Stimulated activated naive CD4-positive, alpha-beta T cell (primary cell): ENCODE measurements at regions not wholly inside any gene's neighbourhood (a gene's known extent, or its start where the extent isn't known, plus 50 kb on each side); places are given as distances from the start of the nearest gene placed in this dataset.

Source experiments
- DNase-seq, 6 experiments: peaks; one replicate each; lab custom pipeline; 2025; lab: John Stamatoyannopoulos, UW

DNA sequence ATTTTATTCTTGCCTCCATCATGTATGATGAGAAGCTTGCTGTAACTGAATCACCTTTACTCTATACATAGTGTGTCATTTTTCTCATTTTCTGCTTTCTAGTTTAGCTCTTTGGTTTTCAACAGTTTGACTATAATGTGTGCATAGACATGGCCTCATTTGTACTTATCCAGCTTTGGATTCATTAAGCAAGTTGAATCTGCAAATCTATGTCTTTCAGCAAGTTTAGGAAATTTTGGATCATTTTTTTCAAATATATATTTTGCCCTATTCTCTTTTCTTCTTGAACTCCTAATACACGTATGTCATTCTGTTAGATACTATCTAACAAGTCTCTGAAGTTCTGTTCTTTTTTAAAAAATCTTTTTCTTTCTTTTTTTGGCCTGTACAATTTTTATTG is 57.8 kb downstream of the PRLHR start:
- no peak for DNase-seq

GRCh38 chr10:118534136-118534535 is 61.3 kb downstream of the PRLHR start:
- no peak for DNase-seq

GRCh38 chr10:118531105-118531852 is 64.2 kb downstream of the PRLHR start:
- DNase-seq, result no peak

- no peak for DNase-seq
Measured at GRCh38 chr10:118528426-118528825, 67.0 kb downstream of the PRLHR start.

- DNase-seq, result no peak
Measured at GRCh38 chr10:118523775-118524174, 71.7 kb downstream of the PRLHR start.

DNA sequence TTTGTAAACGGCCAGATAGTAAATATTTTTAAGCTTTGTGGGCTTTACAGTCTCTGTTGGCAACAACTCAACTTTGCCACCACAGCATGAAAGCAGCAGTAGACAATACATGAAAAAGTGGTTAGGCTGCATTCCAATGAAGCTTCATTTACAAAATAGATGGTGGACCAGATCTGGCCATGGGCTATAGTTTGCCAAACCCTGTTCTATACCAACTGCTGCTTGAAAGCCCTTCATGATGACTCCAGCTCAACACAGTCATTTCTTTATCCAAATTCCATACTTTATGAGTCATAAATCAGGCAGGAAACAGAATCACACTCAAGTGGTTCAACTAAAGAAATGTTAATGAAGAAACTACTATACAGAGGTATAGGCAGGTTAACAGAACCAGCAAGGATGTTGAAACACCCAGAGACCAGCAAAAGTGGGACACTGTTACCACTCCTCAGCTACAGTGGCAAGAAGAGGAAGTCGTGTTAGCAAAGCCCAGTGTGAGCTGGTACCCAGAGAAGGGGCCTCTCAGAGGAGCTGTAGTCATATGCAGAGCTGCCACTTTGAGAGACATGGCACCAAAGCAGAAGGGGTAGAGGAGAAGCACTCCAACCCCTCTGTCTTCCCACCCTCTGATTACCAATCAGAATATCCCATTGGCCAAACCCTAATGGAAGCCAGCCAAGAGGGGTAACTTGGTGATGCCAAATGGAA is 72.5 kb downstream of the PRLHR start:
- no peak for DNase-seq

- no peak for DNase-seq
Measured at GRCh38 chr10:118521415-118522117, 73.9 kb downstream of the PRLHR start.

- no peak for DNase-seq
Measured at GRCh38 chr10:118520116-118520742, 75.2 kb downstream of the PRLHR start.

DNA sequence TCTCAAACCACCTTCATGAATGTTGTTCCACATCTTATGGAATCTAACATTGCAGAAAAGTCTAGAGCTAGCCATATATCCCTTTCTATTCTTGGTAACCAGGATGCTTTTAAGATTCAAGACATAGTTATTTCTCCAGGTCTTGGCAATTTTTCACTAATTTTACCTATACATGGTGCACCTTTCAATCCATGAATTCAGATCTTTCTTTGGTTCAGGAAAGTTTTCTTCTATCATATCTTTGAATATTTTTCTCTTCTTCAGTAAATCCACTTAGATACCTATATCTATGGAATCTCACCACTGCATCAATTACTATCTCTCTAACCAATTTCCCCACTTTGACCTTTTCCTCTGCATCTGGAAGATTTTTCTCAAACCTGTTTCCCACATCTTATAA is 77.4 kb downstream of the PRLHR start:
- DNase-seq, result no peak

DNA sequence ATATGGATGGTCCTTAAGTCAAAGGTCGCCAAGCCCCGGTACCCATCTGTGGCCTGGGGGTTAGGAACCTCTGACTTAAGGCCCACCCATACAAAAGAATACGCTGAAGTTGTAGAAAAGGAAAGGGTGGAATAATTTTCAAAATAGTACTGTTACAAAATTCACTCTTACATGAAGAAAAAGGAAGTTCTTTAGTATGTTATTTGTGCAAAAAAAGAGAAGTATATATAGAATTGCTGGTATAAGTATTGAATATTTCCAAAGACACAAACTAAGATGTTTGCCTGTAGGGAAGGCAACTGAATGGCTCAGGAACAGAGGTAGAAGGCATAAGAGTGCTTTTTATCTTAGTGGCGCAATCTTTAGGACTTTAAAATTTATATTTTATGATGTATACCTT is 78.7 kb downstream of the PRLHR start:
- DNase-seq, result no peak

GRCh38 chr10:118513174-118513573 is 82.3 kb downstream of the PRLHR start:
- DNase-seq, result no peak

DNA sequence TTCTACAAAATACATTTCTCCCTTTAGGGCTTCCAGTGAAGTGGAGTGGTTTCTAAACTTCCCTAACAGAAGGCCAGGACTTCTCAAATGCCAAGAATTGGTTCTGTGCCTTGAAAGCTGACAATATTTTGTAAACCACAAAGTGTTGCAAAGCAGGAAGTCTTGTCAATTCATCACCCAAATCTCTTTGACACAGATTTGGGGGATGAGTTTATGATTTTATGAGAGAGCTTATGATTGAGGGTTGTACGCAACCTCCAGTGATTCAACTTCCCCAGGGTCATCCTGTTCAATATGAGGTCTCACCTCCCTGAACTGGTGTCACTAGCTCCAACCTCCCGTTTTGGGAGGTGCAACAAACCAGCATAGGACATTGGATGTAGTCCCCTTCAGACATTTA is 83.7 kb downstream of the PRLHR start:
- no peak for DNase-seq

GRCh38 chr10:118508863-118509262 is 86.6 kb downstream of the PRLHR start:
- no peak for DNase-seq

DNA sequence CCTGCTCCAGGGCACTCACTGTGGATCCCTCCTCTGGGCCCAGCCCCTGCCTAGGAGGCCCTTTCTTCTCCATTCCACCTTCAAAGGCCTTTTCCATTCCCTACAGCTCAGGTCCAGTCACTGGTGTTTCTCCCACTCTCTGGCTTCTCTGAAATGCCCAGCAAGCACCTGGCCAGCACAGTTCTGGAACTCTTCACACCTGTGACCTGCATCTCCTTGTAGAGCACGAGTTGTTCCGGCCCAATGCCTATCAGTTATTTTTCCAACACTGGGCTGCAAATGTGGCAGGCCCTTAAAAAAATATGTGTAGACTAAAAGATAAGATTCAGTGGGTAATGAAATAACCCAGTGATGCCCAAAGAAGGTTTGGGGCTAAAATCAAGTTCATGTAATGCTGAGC is 87.1 kb downstream of the PRLHR start:
- DNase-seq, result no peak

GRCh38 chr10:118506671-118507590 is 88.5 kb downstream of the PRLHR start:
- DNase-seq, result no peak

GRCh38 chr10:118505363-118505762 is 90.1 kb downstream of the PRLHR start:
- DNase-seq, result no peak

DNA sequence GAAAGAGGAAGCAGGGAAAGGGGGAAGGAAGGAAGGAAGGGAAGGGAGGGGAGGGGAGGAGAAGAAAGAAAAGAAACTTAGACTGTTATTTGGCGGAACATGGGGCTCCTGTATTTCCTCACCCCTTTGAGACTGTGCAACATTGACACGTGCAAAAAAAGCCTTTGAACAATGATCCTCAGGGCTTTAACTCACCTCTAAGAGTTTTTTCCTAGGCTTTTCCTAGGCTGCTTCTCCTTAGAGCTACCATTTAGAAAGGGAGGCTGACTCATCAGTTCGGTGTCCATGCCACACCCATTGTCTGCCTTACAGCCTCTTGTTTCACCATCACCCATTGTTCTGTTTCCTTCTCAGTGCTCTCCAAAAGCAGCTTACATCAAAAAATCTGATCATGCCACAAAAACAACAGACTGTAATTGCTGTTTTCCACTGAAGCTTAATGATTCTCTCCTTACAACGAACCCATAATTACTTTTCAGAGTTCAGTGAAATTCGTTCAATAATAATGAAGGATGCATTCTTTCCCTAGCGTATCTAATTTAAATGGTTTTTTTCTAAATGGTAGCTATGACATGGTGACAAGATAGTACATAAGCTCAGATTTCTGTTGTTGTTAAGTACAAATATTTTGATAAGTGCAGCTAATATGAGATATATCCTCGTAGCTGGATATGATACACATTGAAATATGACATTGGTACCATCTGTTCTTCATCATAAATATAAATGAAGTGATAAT is 90.8 kb downstream of the PRLHR start:
- DNase-seq, result no peak

- no peak for DNase-seq
Measured at GRCh38 chr10:118504044-118504443, 91.4 kb downstream of the PRLHR start.

- no peak for DNase-seq
Measured at GRCh38 chr10:118503192-118503591, 92.3 kb downstream of the PRLHR start.

GRCh38 chr10:118501637-118502440 is 93.6 kb downstream of the PRLHR start:
- no peak for DNase-seq
